ENCODE measurements at regions not wholly inside any gene's neighbourhood (a gene's known extent, or its start where the extent isn't known, plus 50 kb on each side); places are given as distances from the start of the nearest gene placed in this dataset.
"Not testable (repeated sequence)": the region's sequence is repeated elsewhere in the genome, so short reads cannot be mapped to it uniquely, and the experiment has no call there.

GRCh38 chr3:139267300-139268246 is 76.2 kb upstream of the MRPS22 start:
- intact Hi-C loops (cut with micrococcal nuclease) = no loop called here
- no peak overlapping the region for H3K27ac Mint-ChIP-seq
- Histone ChIP-seq H3K4me3 (ENCODE audit: low read length) (no peak overlapping the region), H3K36me3 (ENCODE audit: control insufficient read depth in 2 of 3, insufficient read depth in 3 of 3, low read length in 3 of 3) (no peaks in the 10 kb centered on the region), H3K27me3 (ENCODE audit: control insufficient read depth in 2 of 2, insufficient read depth in 2 of 2, low read length in 2 of 2) (no peaks in the 10 kb centered on the region), H3K4me1 (ENCODE audit: control insufficient read depth in 2 of 2, insufficient read depth in 2 of 2, low read length in 2 of 2) (no peaks in the 10 kb centered on the region), H3K27ac (ENCODE audit: low read depth, low read length) (no peak overlapping the region), H3K9me3 (ENCODE audit: control insufficient read depth in 2 of 3, low read length in 3 of 3) (no peaks in the 10 kb centered on the region)
- H3K4me1 Mint-ChIP-seq = peaks cover 0 to 2% (median 0%) of the 10 kb centered on the region in 7 donors
- H3K36me3 Mint-ChIP-seq = no peaks in the 10 kb centered on the region
- peaks cover 0 to 2% (median 0%) of the 10 kb centered on the region in 11 donors for H3K9me3 Mint-ChIP-seq
- H3K27me3 Mint-ChIP-seq = peaks cover 2 to 33% (median 7%) of the 10 kb centered on the region in 5 donors
- no peak overlapping the region for H3K4me3 Mint-ChIP-seq
- POLR2A ChIA-PET = no interaction called here
- CTCF ChIA-PET = no interaction called here
- ATAC-seq (no peak), DNase-seq (no peak)

GRCh38 chr3:139269984-139270383 is 73.8 kb upstream of the MRPS22 start:
- Mint-ChIP-seq H3K9me3 (peaks cover 0 to 2% (median 0%) of the 10 kb centered on the region in 11 donors), H3K4me3 (no peak overlapping the region), H3K27ac (no peak overlapping the region), H3K4me1 (peaks cover 0 to 2% (median 0%) of the 10 kb centered on the region in 7 donors), H3K27me3 (peaks cover 2 to 33% (median 15%) of the 10 kb centered on the region in 5 donors), H3K36me3 (no peaks in the 10 kb centered on the region)
- CTCF ChIA-PET = no interaction called here
- Histone ChIP-seq H3K27ac (ENCODE audit: low read depth, low read length) (no peak overlapping the region), H3K4me3 (ENCODE audit: low read length) (no peak overlapping the region), H3K27me3 (ENCODE audit: control insufficient read depth in 2 of 2, insufficient read depth in 2 of 2, low read length in 2 of 2) (no peaks in the 10 kb centered on the region), H3K4me1 (ENCODE audit: control insufficient read depth in 2 of 2, insufficient read depth in 2 of 2, low read length in 2 of 2) (no peaks in the 10 kb centered on the region), H3K36me3 (ENCODE audit: control insufficient read depth in 2 of 3, insufficient read depth in 3 of 3, low read length in 3 of 3) (no peaks in the 10 kb centered on the region), H3K9me3 (ENCODE audit: control insufficient read depth in 2 of 3, low read length in 3 of 3) (no peaks in the 10 kb centered on the region)
- no peak for DNase-seq
- intact Hi-C loops (cut with micrococcal nuclease) = no loop called here
- ATAC-seq = no peak
- POLR2A ChIA-PET = no interaction called here

- H3K4me1 ChIP-seq (ENCODE audit: control insufficient read depth in 2 of 2, insufficient read depth in 2 of 2, low read length in 2 of 2); intact Hi-C loops (cut with micrococcal nuclease); H3K4me3 ChIP-seq (ENCODE audit: low read length); H3K9me3 Mint-ChIP-seq; DNase-seq; H3K36me3 ChIP-seq (ENCODE audit: control insufficient read depth in 2 of 3, insufficient read depth in 3 of 3, low read length in 3 of 3); CTCF ChIA-PET; H3K9me3 ChIP-seq (ENCODE audit: control insufficient read depth in 2 of 3, low read length in 3 of 3); H3K4me3 Mint-ChIP-seq; H3K36me3 Mint-ChIP-seq; H3K27ac Mint-ChIP-seq; H3K4me1 Mint-ChIP-seq; POLR2A ChIA-PET; H3K27me3 ChIP-seq (ENCODE audit: control insufficient read depth in 2 of 2, insufficient read depth in 2 of 2, low read length in 2 of 2); ATAC-seq; H3K27ac ChIP-seq (ENCODE audit: low read depth, low read length): not testable (repeated sequence)
- H3K27me3 Mint-ChIP-seq = peaks cover 2 to 35% (median 17%) of the 10 kb centered on the region in 5 donors
Observed at GRCh38 chr3:139270652-139271051, 73.2 kb upstream of the MRPS22 start.

GRCh38 chr3:139280027-139280671 is 63.7 kb upstream of the MRPS22 start:
- H3K27ac Mint-ChIP-seq = peak overlapping the region in 1 of 9 donors; percentile 28
- DNase-seq (no peak), ATAC-seq (no peak)
- CTCF ChIA-PET = no interaction called here
- Histone ChIP-seq H3K4me3 (ENCODE audit: low read length) (no peak overlapping the region), H3K9me3 (ENCODE audit: control insufficient read depth in 2 of 3, low read length in 3 of 3) (no peaks in the 10 kb centered on the region), H3K4me1 (ENCODE audit: control insufficient read depth in 2 of 2, insufficient read depth in 2 of 2, low read length in 2 of 2) (no peaks in the 10 kb centered on the region), H3K27me3 (ENCODE audit: control insufficient read depth in 2 of 2, insufficient read depth in 2 of 2, low read length in 2 of 2) (no peaks in the 10 kb centered on the region), H3K36me3 (ENCODE audit: control insufficient read depth in 2 of 3, insufficient read depth in 3 of 3, low read length in 3 of 3) (no peaks in the 10 kb centered on the region), H3K27ac (ENCODE audit: low read depth, low read length) (no peak overlapping the region)
- H3K9me3 Mint-ChIP-seq = peaks cover 0 to 3% (median 0%) of the 10 kb centered on the region in 11 donors
- intact Hi-C loops (cut with micrococcal nuclease) = no loop called here
- H3K4me1 Mint-ChIP-seq = no peaks in the 10 kb centered on the region
- POLR2A ChIA-PET = no interaction called here
- H3K4me3 Mint-ChIP-seq = no peak overlapping the region
- peaks cover 6 to 21% (median 17%) of the 10 kb centered on the region in 5 donors for H3K27me3 Mint-ChIP-seq
- no peaks in the 10 kb centered on the region for H3K36me3 Mint-ChIP-seq

- intact Hi-C loops (cut with micrococcal nuclease) = no loop called here
- peaks cover 6 to 18% (median 11%) of the 10 kb centered on the region in 5 donors for H3K27me3 Mint-ChIP-seq
- POLR2A ChIA-PET = no interaction called here
Observed at GRCh38 chr3:139281096-139281495, 62.7 kb upstream of the MRPS22 start.

GRCh38 chr3:139281522-139282196 is 62.2 kb upstream of the MRPS22 start:
- Mint-ChIP-seq H3K36me3 (no peaks in the 10 kb centered on the region), H3K27me3 (peaks cover 3 to 12% (median 9%) of the 10 kb centered on the region in 5 donors), H3K9me3 (peaks cover 0 to 3% (median 0%) of the 10 kb centered on the region in 11 donors), H3K27ac (no peak overlapping the region), H3K4me1 (no peaks in the 10 kb centered on the region), H3K4me3 (no peak overlapping the region)
- no peak overlapping the region for H3K27ac ChIP-seq (ENCODE audit: low read depth, low read length)
- no peaks in the 10 kb centered on the region for H3K4me1 ChIP-seq (ENCODE audit: control insufficient read depth in 2 of 2, insufficient read depth in 2 of 2, low read length in 2 of 2)
- no peaks in the 10 kb centered on the region for H3K27me3 ChIP-seq (ENCODE audit: control insufficient read depth in 2 of 2, insufficient read depth in 2 of 2, low read length in 2 of 2)
- intact Hi-C loops (cut with micrococcal nuclease) = no loop called here
- ChIA-PET POLR2A (no interaction called here), CTCF (no interaction called here)
- ATAC-seq = no peak
- H3K9me3 ChIP-seq (ENCODE audit: control insufficient read depth in 2 of 3, low read length in 3 of 3) = no peaks in the 10 kb centered on the region
- no peak for DNase-seq
- no peak overlapping the region for H3K4me3 ChIP-seq (ENCODE audit: low read length)
- no peaks in the 10 kb centered on the region for H3K36me3 ChIP-seq (ENCODE audit: control insufficient read depth in 2 of 3, insufficient read depth in 3 of 3, low read length in 3 of 3)

More at GRCh38 chr3:139281096-139281495, 62.7 kb upstream of the MRPS22 start:
- Mint-ChIP-seq H3K36me3 (no peaks in the 10 kb centered on the region), H3K27ac (no peak overlapping the region), H3K4me1 (no peaks in the 10 kb centered on the region), H3K4me3 (no peak overlapping the region), H3K9me3 (peaks cover 0 to 3% (median 0%) of the 10 kb centered on the region in 11 donors)
- Histone ChIP-seq H3K27ac (ENCODE audit: low read depth, low read length) (no peak overlapping the region), H3K9me3 (ENCODE audit: control insufficient read depth in 2 of 3, low read length in 3 of 3) (no peaks in the 10 kb centered on the region), H3K36me3 (ENCODE audit: control insufficient read depth in 2 of 3, insufficient read depth in 3 of 3, low read length in 3 of 3) (no peaks in the 10 kb centered on the region), H3K27me3 (ENCODE audit: control insufficient read depth in 2 of 2, insufficient read depth in 2 of 2, low read length in 2 of 2) (no peaks in the 10 kb centered on the region), H3K4me3 (ENCODE audit: low read length) (no peak overlapping the region), H3K4me1 (ENCODE audit: control insufficient read depth in 2 of 2, insufficient read depth in 2 of 2, low read length in 2 of 2) (no peaks in the 10 kb centered on the region)
- no peak for ATAC-seq
- CTCF ChIA-PET = no interaction called here
- DNase-seq = no peak

Measured in naive thymus-derived CD4-positive, alpha-beta T cell (primary cell).